Right lobe of liver (tissue), 4 donors: ENCODE measurements at regions not wholly inside any gene's neighbourhood (a gene's known extent, or its start where the extent isn't known, plus 50 kb on each side); places are given as distances from the start of the nearest gene placed in this dataset.
"Not testable (repeated sequence)": the region's sequence is repeated elsewhere in the genome, so short reads cannot be mapped to it uniquely, and the experiment has no call there.

Experiments used
- POLR2A ChIP-seq: fragments of 450-650 bp; IDR thresholded peaks from one replicate; pipeline ENCODE4 v1.6.1; 2017; ENCODE audit warnings: antibody characterized with exemption, mild to moderate bottlenecking
- TF ChIP-seq, protein P1 (sequence below), 4 donors: fragments of 200-600 bp in 3 of 4; fragments of 450-650 bp in 1 of 4; IDR thresholded peaks; one replicate each; pipeline versions ENCODE4 v1.5.1 to v1.8.0; 2016 to 2022; ENCODE audit warnings: antibody characterized with exemption in 4 of 4, mild to moderate bottlenecking in 2 of 4
- donor health status: DM: no; HTN: no; CAD: no.
- donor health status: DM: no; HTN: no; CAD: no.
- donor health status: DM: no; HTN: yes; CAD: no.

DNA sequence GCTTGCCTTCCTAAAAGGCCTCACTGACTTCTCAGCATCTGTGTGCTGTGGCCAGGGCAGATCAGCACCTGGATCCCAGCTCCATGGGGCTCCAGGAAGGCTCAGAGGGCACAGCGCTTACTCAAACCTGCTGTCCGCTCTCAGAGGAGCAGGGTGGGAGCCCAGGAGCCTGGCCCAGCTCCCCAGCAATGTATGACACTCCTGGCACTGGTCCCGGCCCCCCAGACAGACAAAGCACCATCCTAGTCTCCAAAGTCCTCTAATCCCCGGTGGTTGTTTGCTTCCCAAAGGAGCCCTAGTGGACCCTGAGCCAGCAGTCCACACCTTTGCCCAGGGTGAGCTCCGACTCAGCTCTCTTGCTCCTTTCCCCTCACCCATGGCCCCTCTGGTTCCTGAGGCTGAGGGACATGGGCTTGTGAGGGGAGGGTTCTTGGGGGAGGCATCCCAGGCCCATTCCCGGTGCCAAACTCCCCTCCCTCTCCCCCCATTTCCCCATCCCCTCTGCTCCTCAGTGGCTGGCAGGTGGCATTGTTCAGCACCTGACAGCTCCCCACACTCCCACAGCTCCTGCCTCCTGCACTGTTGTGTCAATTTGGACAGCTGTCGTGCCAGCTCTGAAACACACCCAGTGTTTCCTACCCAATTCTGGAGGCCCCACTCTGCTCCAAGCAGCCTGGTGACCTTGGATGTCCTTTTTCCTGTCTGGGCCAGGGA, 164.3 kb downstream of the TRIM43 start:
- TF ChIP-seq, protein P1, sequence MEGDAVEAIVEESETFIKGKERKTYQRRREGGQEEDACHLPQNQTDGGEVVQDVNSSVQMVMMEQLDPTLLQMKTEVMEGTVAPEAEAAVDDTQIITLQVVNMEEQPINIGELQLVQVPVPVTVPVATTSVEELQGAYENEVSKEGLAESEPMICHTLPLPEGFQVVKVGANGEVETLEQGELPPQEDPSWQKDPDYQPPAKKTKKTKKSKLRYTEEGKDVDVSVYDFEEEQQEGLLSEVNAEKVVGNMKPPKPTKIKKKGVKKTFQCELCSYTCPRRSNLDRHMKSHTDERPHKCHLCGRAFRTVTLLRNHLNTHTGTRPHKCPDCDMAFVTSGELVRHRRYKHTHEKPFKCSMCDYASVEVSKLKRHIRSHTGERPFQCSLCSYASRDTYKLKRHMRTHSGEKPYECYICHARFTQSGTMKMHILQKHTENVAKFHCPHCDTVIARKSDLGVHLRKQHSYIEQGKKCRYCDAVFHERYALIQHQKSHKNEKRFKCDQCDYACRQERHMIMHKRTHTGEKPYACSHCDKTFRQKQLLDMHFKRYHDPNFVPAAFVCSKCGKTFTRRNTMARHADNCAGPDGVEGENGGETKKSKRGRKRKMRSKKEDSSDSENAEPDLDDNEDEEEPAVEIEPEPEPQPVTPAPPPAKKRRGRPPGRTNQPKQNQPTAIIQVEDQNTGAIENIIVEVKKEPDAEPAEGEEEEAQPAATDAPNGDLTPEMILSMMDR (IDR thresholded peaks at IDR 0.05), result not testable (repeated sequence)
- not testable (repeated sequence) for TF ChIP-seq POLR2A
